IPS-18a (cell line): ENCODE measurements at regions not wholly inside any gene's neighbourhood (a gene's known extent, or its start where the extent isn't known, plus 50 kb on each side); places are given as distances from the start of the nearest gene placed in this dataset.

Source experiments
- H3K27ac ChIP-seq: one replicate; pipeline ENCODE4 v1.5.1; 2013; ENCODE audit warnings: low read length
- H3K27me3 ChIP-seq: one replicate; pipeline ENCODE4 v1.6.1; 2013; ENCODE audit warnings: mild to moderate bottlenecking, low read length; ENCODE audit not compliant: control insufficient read depth, insufficient read depth
- H3K36me3 ChIP-seq: one replicate; pipeline ENCODE4 v1.6.1; 2013; ENCODE audit warnings: low read depth, low read length; ENCODE audit not compliant: control insufficient read depth
- H3K4me1 ChIP-seq: one replicate; pipeline ENCODE4 v1.6.1; 2013; ENCODE audit warnings: low read depth, low read length; ENCODE audit not compliant: control insufficient read depth
- H3K4me3 ChIP-seq: one replicate; pipeline ENCODE4 v1.5.1; 2013; ENCODE audit warnings: low read length
- H3K9ac ChIP-seq: one replicate; pipeline ENCODE4 v1.6.1; 2013; ENCODE audit warnings: mild to moderate bottlenecking, low read length, moderate library complexity
- H3K9me3 ChIP-seq: one replicate; pipeline ENCODE4 v1.6.1; 2013; ENCODE audit warnings: low read depth, low read length; ENCODE audit not compliant: control insufficient read depth

GRCh38 chr2:146123714-146124113 is 1603.8 kb upstream of the ZEB2 start:
- Histone ChIP-seq H3K9me3 (no peaks in the 10 kb centered on the region), H3K4me1 (peaks cover 5% of the 10 kb centered on the region), H3K27me3 (no peaks in the 10 kb centered on the region), H3K4me3 (no peak overlapping the region), H3K36me3 (no peaks in the 10 kb centered on the region), H3K27ac (no peak overlapping the region), H3K9ac (no peak overlapping the region)

- peaks cover 5% of the 10 kb centered on the region for H3K4me1 ChIP-seq
- H3K27ac ChIP-seq, result no peak overlapping the region
- H3K36me3 ChIP-seq, result no peaks in the 10 kb centered on the region
- no peak overlapping the region for H3K9ac ChIP-seq
- H3K27me3 ChIP-seq, result no peaks in the 10 kb centered on the region
- no peaks in the 10 kb centered on the region for H3K9me3 ChIP-seq
- H3K4me3 ChIP-seq, result no peak overlapping the region
Observed at GRCh38 chr2:146123256-146123655, 1603.3 kb upstream of the ZEB2 start.

GRCh38 chr2:146119586-146119985 is 1599.7 kb upstream of the ZEB2 start:
- H3K27ac ChIP-seq, result no peak overlapping the region
- H3K9me3 ChIP-seq, result no peaks in the 10 kb centered on the region
- no peak overlapping the region for H3K9ac ChIP-seq
- H3K27me3 ChIP-seq, result no peaks in the 10 kb centered on the region
- H3K36me3 ChIP-seq, result no peaks in the 10 kb centered on the region
- no peak overlapping the region for H3K4me3 ChIP-seq
- peaks cover 12% of the 10 kb centered on the region for H3K4me1 ChIP-seq

GRCh38 chr2:146108993-146109392 is 1589.1 kb upstream of the ZEB2 start:
- Histone ChIP-seq H3K36me3 (no peaks in the 10 kb centered on the region), H3K9me3 (no peaks in the 10 kb centered on the region), H3K4me1 (no peaks in the 10 kb centered on the region), H3K27ac (no peak overlapping the region), H3K27me3 (no peaks in the 10 kb centered on the region), H3K9ac (no peak overlapping the region), H3K4me3 (no peak overlapping the region)

- Histone ChIP-seq H3K27me3 (no peaks in the 10 kb centered on the region), H3K36me3 (no peaks in the 10 kb centered on the region), H3K9me3 (peaks cover 31% of the 10 kb centered on the region), H3K27ac (no peak overlapping the region), H3K4me3 (no peak overlapping the region), H3K9ac (no peak overlapping the region), H3K4me1 (no peaks in the 10 kb centered on the region)
Observed at GRCh38 chr2:146094185-146094584, 1574.3 kb upstream of the ZEB2 start.

- Histone ChIP-seq H3K27ac (no peak overlapping the region), H3K4me3 (no peak overlapping the region), H3K4me1 (no peaks in the 10 kb centered on the region), H3K36me3 (no peaks in the 10 kb centered on the region), H3K9me3 (no peaks in the 10 kb centered on the region), H3K9ac (no peak overlapping the region), H3K27me3 (no peaks in the 10 kb centered on the region)
Observed at GRCh38 chr2:146081459-146081858, 1561.5 kb upstream of the ZEB2 start.

GRCh38 chr2:146080925-146081324 is 1561.0 kb upstream of the ZEB2 start:
- Histone ChIP-seq H3K9me3 (no peaks in the 10 kb centered on the region), H3K4me3 (no peak overlapping the region), H3K4me1 (no peaks in the 10 kb centered on the region), H3K36me3 (no peaks in the 10 kb centered on the region), H3K27ac (no peak overlapping the region), H3K9ac (no peak overlapping the region), H3K27me3 (no peaks in the 10 kb centered on the region)

GRCh38 chr2:146079216-146079615 is 1559.3 kb upstream of the ZEB2 start:
- Histone ChIP-seq H3K27ac (no peak overlapping the region), H3K9ac (no peak overlapping the region), H3K27me3 (no peaks in the 10 kb centered on the region), H3K9me3 (no peaks in the 10 kb centered on the region), H3K4me3 (no peak overlapping the region), H3K36me3 (no peaks in the 10 kb centered on the region), H3K4me1 (no peaks in the 10 kb centered on the region)

GRCh38 chr2:146077156-146077555 is 1557.2 kb upstream of the ZEB2 start:
- Histone ChIP-seq H3K4me3 (no peak overlapping the region), H3K9ac (no peak overlapping the region), H3K9me3 (no peaks in the 10 kb centered on the region), H3K4me1 (no peaks in the 10 kb centered on the region), H3K27ac (no peak overlapping the region), H3K27me3 (no peaks in the 10 kb centered on the region), H3K36me3 (no peaks in the 10 kb centered on the region)

GRCh38 chr2:146068051-146068450 is 1548.1 kb upstream of the ZEB2 start:
- Histone ChIP-seq H3K36me3 (no peaks in the 10 kb centered on the region), H3K4me3 (no peak overlapping the region), H3K9ac (no peak overlapping the region), H3K4me1 (no peaks in the 10 kb centered on the region), H3K27me3 (no peaks in the 10 kb centered on the region), H3K9me3 (no peaks in the 10 kb centered on the region), H3K27ac (no peak overlapping the region)

- Histone ChIP-seq H3K4me3 (no peak overlapping the region), H3K9ac (no peak overlapping the region)
Observed at GRCh38 chr2:146048141-146048540, 1528.2 kb upstream of the ZEB2 start.

GRCh38 chr2:146041274-146041910 is 1521.5 kb upstream of the ZEB2 start:
- Histone ChIP-seq H3K4me3 (no peak overlapping the region), H3K4me1 (peaks cover 22% of the 10 kb centered on the region), H3K27ac (no peak overlapping the region), H3K9me3 (no peaks in the 10 kb centered on the region), H3K9ac (no peak overlapping the region), H3K36me3 (no peaks in the 10 kb centered on the region), H3K27me3 (no peaks in the 10 kb centered on the region)

More at GRCh38 chr2:146048141-146048540, 1528.2 kb upstream of the ZEB2 start:
- Histone ChIP-seq H3K27ac (no peak overlapping the region), H3K9me3 (no peaks in the 10 kb centered on the region), H3K36me3 (no peaks in the 10 kb centered on the region), H3K27me3 (no peaks in the 10 kb centered on the region), H3K4me1 (no peaks in the 10 kb centered on the region)
